ENCODE measurements at regions not wholly inside any gene's neighbourhood (a gene's known extent, or its start where the extent isn't known, plus 50 kb on each side); places are given as distances from the start of the nearest gene placed in this dataset.
"Not testable (repeated sequence)": the region's sequence is repeated elsewhere in the genome, so short reads cannot be mapped to it uniquely, and the experiment has no call there.

- not testable (repeated sequence) for TF ChIP-seq CTCF, POLR2A, EP300, POLR2AphosphoS5 (IDR thresholded peaks at IDR 0.05)
These were observed 279.8 kb upstream of the PROK2 start for GRCh38 chr3:72064727-72065126.

Data from gastroesophageal sphincter (tissue), 3 donors.